MCF 10A (cell line): ENCODE measurements at regions not wholly inside any gene's neighbourhood (a gene's known extent, or its start where the extent isn't known, plus 50 kb on each side); places are given as distances from the start of the nearest gene placed in this dataset.

Experiments
- BruUV-seq: library from RNA; stranded (reverse); fragments of 400-500 nt; replicated peaks from 2 replicates; lab custom pipeline; 2021; lab: Mats Ljungman, UMichigan
- CTCF ChIA-PET: fragments of 300-600 bp; sonication (Branson Sonifier 250); formaldehyde crosslinking; extraction: SDS; loops from one replicate; lab custom pipeline; 2021; ENCODE audit warnings: antibody characterized with exemption, inconsistent platforms; lab: Yijun Ruan, JAX
- POLR2A ChIA-PET: fragments of 300-600, 350-650 bp; sonication (Branson Sonifier 250); formaldehyde crosslinking; extraction: SDS; loops from one replicate; lab custom pipeline; 2020; ENCODE audit warnings: antibody characterized with exemption, inconsistent platforms; lab: Yijun Ruan, JAX
- DNase-seq: peaks from one replicate; pipeline ENCODE4 v3.0.0-alpha.2; 2018; ENCODE audit not compliant: unreplicated experiment
- H3K27ac Mint-ChIP-seq: one replicate; pipeline ENCODE4 v1.8.0; 2022; ENCODE audit warnings: mild to moderate bottlenecking, low read depth, mixed read lengths; ENCODE audit not compliant: unreplicated experiment
- H3K27me3 Mint-ChIP-seq: one replicate; pipeline ENCODE4 v1.8.0; 2022; ENCODE audit warnings: mixed read lengths; ENCODE audit not compliant: insufficient read depth, unreplicated experiment
- H3K36me3 Mint-ChIP-seq: one replicate; pipeline ENCODE4 v1.8.0; 2022; ENCODE audit warnings: mild to moderate bottlenecking, moderate library complexity, mixed read lengths; ENCODE audit not compliant: insufficient read depth, unreplicated experiment
- H3K4me1 Mint-ChIP-seq: one replicate; pipeline ENCODE4 v1.8.0; 2022; ENCODE audit warnings: mixed read lengths; ENCODE audit not compliant: insufficient read depth, unreplicated experiment
- H3K4me3 Mint-ChIP-seq: one replicate; pipeline ENCODE4 v1.8.0; 2022; ENCODE audit warnings: mild to moderate bottlenecking, moderate library complexity, mixed read lengths; ENCODE audit not compliant: unreplicated experiment
- H3K9me3 Mint-ChIP-seq: one replicate; pipeline ENCODE4 v1.8.0; 2022; ENCODE audit warnings: mixed read lengths; ENCODE audit not compliant: unreplicated experiment
- intact Hi-C: fragments of 100-400 bp; cut with micrococcal nuclease; formaldehyde crosslinking; loops from 2 replicates; pipeline ENCODE4 v1.14.1; 2022
- TF ChIP-seq, protein P1 (sequence below): fragments of 200-600 bp; IDR thresholded peaks from one replicate; pipeline ENCODE4 v1.8.0; 2022; ENCODE audit warnings: antibody characterized with exemption, mild to moderate bottlenecking; ENCODE audit not compliant: unreplicated experiment

DNA sequence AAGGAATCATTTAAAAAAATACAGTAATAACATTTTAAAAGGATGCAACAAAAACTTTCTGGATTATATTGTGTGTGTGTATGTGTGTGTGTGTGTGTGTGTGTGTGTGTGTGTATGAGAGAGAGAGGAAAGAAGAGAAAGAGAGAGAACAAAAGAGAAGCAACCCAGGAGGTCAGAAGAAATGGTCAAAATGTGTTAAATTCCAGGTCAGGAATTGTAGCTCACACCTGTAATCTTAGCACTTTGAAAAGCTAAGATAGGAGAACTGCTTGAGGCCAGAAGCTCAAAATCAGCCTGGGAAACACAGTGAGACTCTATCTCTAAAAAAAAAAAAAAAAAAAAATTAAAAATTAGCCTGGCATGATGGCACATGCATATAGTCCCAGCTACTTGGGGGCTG, 311.8 kb upstream of the CDH12 start:
- no peaks in the 10 kb centered on the region for H3K27me3 Mint-ChIP-seq
- no peak overlapping the region for H3K27ac Mint-ChIP-seq
- TF ChIP-seq, protein P1, sequence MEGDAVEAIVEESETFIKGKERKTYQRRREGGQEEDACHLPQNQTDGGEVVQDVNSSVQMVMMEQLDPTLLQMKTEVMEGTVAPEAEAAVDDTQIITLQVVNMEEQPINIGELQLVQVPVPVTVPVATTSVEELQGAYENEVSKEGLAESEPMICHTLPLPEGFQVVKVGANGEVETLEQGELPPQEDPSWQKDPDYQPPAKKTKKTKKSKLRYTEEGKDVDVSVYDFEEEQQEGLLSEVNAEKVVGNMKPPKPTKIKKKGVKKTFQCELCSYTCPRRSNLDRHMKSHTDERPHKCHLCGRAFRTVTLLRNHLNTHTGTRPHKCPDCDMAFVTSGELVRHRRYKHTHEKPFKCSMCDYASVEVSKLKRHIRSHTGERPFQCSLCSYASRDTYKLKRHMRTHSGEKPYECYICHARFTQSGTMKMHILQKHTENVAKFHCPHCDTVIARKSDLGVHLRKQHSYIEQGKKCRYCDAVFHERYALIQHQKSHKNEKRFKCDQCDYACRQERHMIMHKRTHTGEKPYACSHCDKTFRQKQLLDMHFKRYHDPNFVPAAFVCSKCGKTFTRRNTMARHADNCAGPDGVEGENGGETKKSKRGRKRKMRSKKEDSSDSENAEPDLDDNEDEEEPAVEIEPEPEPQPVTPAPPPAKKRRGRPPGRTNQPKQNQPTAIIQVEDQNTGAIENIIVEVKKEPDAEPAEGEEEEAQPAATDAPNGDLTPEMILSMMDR = no peak
- ChIA-PET POLR2A (no interaction called here), CTCF (interaction anchor here (0.7 to 1.7 kb wide), 2 partner anchors 44 to 432 kb away, joined by 3 to 4 read pairs; no protein-coding TSS in a partner anchor)
- H3K36me3 Mint-ChIP-seq = no peaks in the 10 kb centered on the region
- BruUV-seq = no TSS peak
- intact Hi-C loops = no loop called here
- H3K4me3 Mint-ChIP-seq = no peak overlapping the region
- no peaks in the 10 kb centered on the region for H3K4me1 Mint-ChIP-seq
- no peaks in the 10 kb centered on the region for H3K9me3 Mint-ChIP-seq
- no peak for DNase-seq

DNA sequence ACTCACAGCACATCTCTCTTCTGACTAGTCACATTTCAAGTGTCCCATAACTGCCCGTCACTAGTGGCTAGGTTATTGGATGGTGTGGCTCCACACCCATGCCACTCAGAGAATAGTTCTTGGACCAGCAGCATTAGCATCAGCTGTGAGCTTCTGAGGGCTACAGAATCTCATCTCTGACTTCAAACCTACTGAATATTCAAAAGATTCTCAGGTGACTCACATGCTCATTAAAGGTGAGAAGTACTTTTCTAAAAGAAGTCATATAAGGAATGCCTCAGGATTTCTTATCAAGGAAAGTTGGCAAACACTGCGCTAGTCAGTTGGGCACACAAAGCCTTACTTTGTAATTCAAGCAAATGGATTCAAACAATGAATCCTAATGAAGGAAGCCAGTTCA, 305.0 kb upstream of the CDH12 start:
- TF ChIP-seq, protein P1 = no peak
- intact Hi-C loops = no loop called here
- ChIA-PET POLR2A (no interaction called here), CTCF (interaction anchor here (0.6 kb wide), 1 partner anchor 20 kb away, joined by 3 read pairs; no protein-coding TSS in a partner anchor)
- no TSS peak for BruUV-seq
- Mint-ChIP-seq H3K27ac (no peak overlapping the region), H3K36me3 (no peaks in the 10 kb centered on the region), H3K4me1 (no peaks in the 10 kb centered on the region), H3K27me3 (no peaks in the 10 kb centered on the region), H3K4me3 (no peak overlapping the region), H3K9me3 (no peaks in the 10 kb centered on the region)
- no peak for DNase-seq

DNA sequence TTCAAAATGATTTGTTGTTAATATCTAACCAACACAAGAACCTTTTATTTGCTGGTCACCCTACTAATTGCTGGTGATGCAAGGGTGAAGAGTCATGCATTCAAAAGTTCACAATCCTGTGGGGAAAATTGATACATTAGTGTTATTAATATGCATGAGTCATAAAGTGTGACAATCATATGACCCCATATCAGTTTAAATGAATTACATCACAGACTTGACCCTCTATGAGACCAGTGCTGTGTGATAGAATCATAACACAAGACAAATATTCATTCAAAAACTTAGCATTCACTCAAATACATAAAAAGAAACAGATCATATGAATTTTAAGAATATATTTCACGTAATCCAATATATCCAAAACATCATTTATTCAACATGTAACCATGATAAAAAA, 304.6 kb upstream of the CDH12 start:
- intact Hi-C loops = no loop called here
- Mint-ChIP-seq H3K4me1 (no peaks in the 10 kb centered on the region), H3K4me3 (no peak overlapping the region), H3K27ac (no peak overlapping the region), H3K9me3 (no peaks in the 10 kb centered on the region), H3K27me3 (no peaks in the 10 kb centered on the region), H3K36me3 (no peaks in the 10 kb centered on the region)
- no TSS peak for BruUV-seq
- POLR2A ChIA-PET = no interaction called here
- no peak for DNase-seq
- CTCF ChIA-PET = no interaction called here
- TF ChIP-seq, protein P1 = no peak

DNA sequence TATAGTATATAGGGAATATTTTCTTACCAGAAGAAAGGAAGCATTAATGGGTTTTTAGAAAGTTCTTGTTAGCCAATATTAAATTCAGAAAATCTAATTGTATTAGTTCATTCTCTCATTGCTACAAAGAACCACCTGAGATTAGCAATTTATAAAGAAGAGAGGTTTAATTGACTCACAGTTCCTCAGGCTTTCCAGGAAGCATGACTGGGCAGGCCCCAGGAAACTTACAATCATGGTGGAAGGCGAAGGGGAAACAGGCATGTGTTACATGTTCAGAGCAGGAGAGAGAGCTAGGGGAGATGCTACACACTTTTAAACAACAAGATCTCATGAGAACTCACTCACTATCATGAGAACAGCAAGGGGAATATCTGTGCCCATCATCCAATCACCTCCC, 304.0 kb upstream of the CDH12 start:
- H3K9me3 Mint-ChIP-seq = no peaks in the 10 kb centered on the region
- BruUV-seq = no TSS peak
- no peak overlapping the region for H3K27ac Mint-ChIP-seq
- ChIA-PET CTCF (no interaction called here), POLR2A (no interaction called here)
- H3K4me1 Mint-ChIP-seq = no peaks in the 10 kb centered on the region
- H3K4me3 Mint-ChIP-seq = no peak overlapping the region
- intact Hi-C loops = no loop called here
- DNase-seq = no peak
- H3K27me3 Mint-ChIP-seq = no peaks in the 10 kb centered on the region
- no peaks in the 10 kb centered on the region for H3K36me3 Mint-ChIP-seq
- TF ChIP-seq, protein P1 = no peak
